ENCODE measurements at regions not wholly inside any gene's neighbourhood (a gene's known extent, or its start where the extent isn't known, plus 50 kb on each side); places are given as distances from the start of the nearest gene placed in this dataset.

GRCh38 chr12:127389923-127390322 lies 877.0 kb upstream of the TMEM132C start:
- H3K27me3 ChIP-seq (ENCODE audit: low read depth) = no peaks in the 10 kb centered on the region
- no peaks in the 10 kb centered on the region for H3K4me1 ChIP-seq
- in situ Hi-C loops (cut with MboI; ENCODE audit: low sequenced_read_pairs) = loop anchor here (25.0 kb wide), 1 partner anchor 1328 kb away; no protein-coding TSS in a partner anchor
- no peaks in the 10 kb centered on the region for H3K9me3 ChIP-seq
- DNase-seq (ENCODE audit: low spot score in 2 of 2) = no peak
- H3K36me3 ChIP-seq (replicated peaks) = no peaks in the 10 kb centered on the region
- H3K4me3 ChIP-seq = no peak overlapping the region

GRCh38 chr12:127393465-127393864 lies 873.5 kb upstream of the TMEM132C start:
- Histone ChIP-seq H3K4me3 (no peak overlapping the region), H3K27me3 (ENCODE audit: low read depth) (no peaks in the 10 kb centered on the region), H3K9me3 (no peaks in the 10 kb centered on the region), H3K4me1 (no peaks in the 10 kb centered on the region), H3K36me3 (replicated peaks) (no peaks in the 10 kb centered on the region)
- in situ Hi-C loops (cut with MboI; ENCODE audit: low sequenced_read_pairs) = loop anchor here (25.0 kb wide), 1 partner anchor 1331 kb away; no protein-coding TSS in a partner anchor
- no peak for DNase-seq (ENCODE audit: low spot score in 2 of 2)

DNA sequence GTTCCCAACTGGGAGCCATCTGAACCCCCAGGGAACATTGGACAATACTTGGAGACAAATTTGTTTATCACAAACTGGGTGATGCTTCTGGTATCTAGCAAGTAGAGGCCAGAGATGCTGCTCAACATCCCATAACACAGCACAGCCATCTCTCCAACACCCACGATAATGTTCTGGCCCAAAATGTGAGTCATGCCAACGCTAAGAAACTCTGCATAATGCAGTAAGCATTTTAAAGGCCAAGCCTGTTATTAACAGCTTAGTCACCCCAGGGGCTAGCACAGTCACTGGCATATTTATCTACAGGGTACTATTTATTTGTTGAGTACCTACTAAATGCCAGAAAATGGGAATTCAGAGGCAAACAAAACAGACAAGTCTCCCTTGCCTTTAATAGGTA lies 873.1 kb upstream of the TMEM132C start:
- in situ Hi-C loops (cut with MboI; ENCODE audit: low sequenced_read_pairs) = loop anchor here (25.0 kb wide), 1 partner anchor 1332 kb away; no protein-coding TSS in a partner anchor

DNA sequence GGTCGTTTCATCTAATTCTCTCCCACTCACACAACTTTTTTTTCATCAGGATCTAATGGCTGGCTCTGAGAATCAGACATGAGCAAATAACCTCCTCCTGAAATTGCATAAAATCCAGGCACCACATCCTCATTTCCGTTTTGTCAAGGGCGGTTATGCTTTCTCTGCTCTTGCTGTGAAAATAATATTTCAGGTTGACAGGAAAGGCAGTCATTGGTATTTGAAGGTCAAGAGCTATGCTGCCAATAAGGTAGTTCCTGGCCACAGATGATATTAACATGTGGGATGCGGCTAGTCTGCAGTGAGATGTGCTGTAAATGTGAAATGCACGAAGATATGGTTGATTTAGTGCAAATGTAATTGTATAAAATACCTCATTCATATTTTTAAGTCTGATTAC lies 870.2 kb upstream of the TMEM132C start:
- no peaks in the 10 kb centered on the region for H3K27me3 ChIP-seq (ENCODE audit: low read depth)
- in situ Hi-C loops (cut with MboI; ENCODE audit: low sequenced_read_pairs) = loop anchor here (25.0 kb wide), 1 partner anchor 1334 kb away; no protein-coding TSS in a partner anchor
- H3K4me1 ChIP-seq = no peaks in the 10 kb centered on the region
- H3K4me3 ChIP-seq = no peak overlapping the region
- no peaks in the 10 kb centered on the region for H3K36me3 ChIP-seq (replicated peaks)
- no peak for DNase-seq (ENCODE audit: low spot score in 2 of 2)
- H3K9me3 ChIP-seq = no peaks in the 10 kb centered on the region

More for the DNA sequence above, 873.1 kb upstream of the TMEM132C start:
- no peak for DNase-seq (ENCODE audit: low spot score in 2 of 2)
- no peaks in the 10 kb centered on the region for H3K9me3 ChIP-seq
- H3K36me3 ChIP-seq (replicated peaks) = no peaks in the 10 kb centered on the region
- H3K4me3 ChIP-seq = no peak overlapping the region
- no peaks in the 10 kb centered on the region for H3K27me3 ChIP-seq (ENCODE audit: low read depth)
- H3K4me1 ChIP-seq = no peaks in the 10 kb centered on the region

GRCh38 chr12:127398016-127398710 lies 868.8 kb upstream of the TMEM132C start:
- H3K4me3 ChIP-seq = no peak overlapping the region
- in situ Hi-C loops (cut with MboI; ENCODE audit: low sequenced_read_pairs) = loop anchor here (25.0 kb wide), 1 partner anchor 1336 kb away; no protein-coding TSS in a partner anchor
- H3K9me3 ChIP-seq = no peaks in the 10 kb centered on the region
- no peaks in the 10 kb centered on the region for H3K4me1 ChIP-seq
- no peaks in the 10 kb centered on the region for H3K27me3 ChIP-seq (ENCODE audit: low read depth)
- no peak for DNase-seq (ENCODE audit: low spot score in 2 of 2)
- no peaks in the 10 kb centered on the region for H3K36me3 ChIP-seq (replicated peaks)

DNA sequence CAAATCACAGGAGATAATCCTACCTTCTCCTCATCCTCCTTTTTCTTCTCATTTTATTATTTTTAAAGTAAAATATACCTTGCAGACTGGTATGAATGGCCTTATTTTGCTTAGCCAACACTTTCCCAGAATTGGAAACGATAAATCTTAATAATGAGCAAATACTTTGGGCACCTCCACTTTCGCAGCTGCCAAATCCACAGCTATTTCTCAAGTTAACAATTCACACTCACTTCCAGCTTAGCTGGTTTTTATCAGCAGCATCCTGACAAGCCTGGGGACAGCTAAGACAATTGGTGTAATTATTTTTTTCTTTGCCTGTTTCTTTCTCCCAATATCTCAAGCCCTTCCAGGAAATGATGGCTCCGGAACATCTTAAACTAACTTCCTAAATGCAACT lies 867.5 kb upstream of the TMEM132C start:
- Histone ChIP-seq H3K9me3 (no peaks in the 10 kb centered on the region), H3K4me3 (no peak overlapping the region), H3K27me3 (ENCODE audit: low read depth) (no peaks in the 10 kb centered on the region), H3K36me3 (replicated peaks) (no peaks in the 10 kb centered on the region), H3K4me1 (no peaks in the 10 kb centered on the region)
- no peak for DNase-seq (ENCODE audit: low spot score in 2 of 2)
- in situ Hi-C loops (cut with MboI; ENCODE audit: low sequenced_read_pairs) = loop anchor here (25.0 kb wide), 1 partner anchor 1337 kb away; no protein-coding TSS in a partner anchor

DNA sequence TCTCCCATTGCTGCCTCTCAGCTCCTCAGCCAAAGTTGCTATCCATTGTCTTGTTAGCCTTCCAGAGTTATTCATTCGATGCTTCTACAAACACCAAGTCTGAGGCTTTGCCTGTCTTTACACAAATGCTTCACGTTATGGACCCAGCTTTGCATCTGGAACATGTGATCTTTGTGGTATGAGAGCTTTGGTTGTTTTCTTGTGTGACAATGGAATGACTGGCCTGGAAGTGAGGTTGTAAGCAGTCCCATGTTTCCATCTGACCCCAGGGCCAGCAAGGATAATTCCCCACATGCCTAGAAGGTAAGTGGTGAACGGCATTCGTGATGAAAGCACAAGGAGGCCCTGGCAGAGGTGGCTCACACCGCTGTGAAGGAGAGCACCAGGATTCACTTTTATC lies 866.7 kb upstream of the TMEM132C start:
- in situ Hi-C loops (cut with MboI; ENCODE audit: low sequenced_read_pairs) = no loop called here
- H3K36me3 ChIP-seq (replicated peaks) = no peaks in the 10 kb centered on the region
- no peaks in the 10 kb centered on the region for H3K4me1 ChIP-seq
- no peaks in the 10 kb centered on the region for H3K27me3 ChIP-seq (ENCODE audit: low read depth)
- no peak overlapping the region for H3K4me3 ChIP-seq
- DNase-seq (ENCODE audit: low spot score in 2 of 2) = no peak
- H3K9me3 ChIP-seq = no peaks in the 10 kb centered on the region

GRCh38 chr12:127401005-127401404 lies 866.0 kb upstream of the TMEM132C start:
- Histone ChIP-seq H3K36me3 (replicated peaks) (no peaks in the 10 kb centered on the region), H3K4me1 (no peaks in the 10 kb centered on the region), H3K9me3 (no peaks in the 10 kb centered on the region), H3K4me3 (no peak overlapping the region), H3K27me3 (ENCODE audit: low read depth) (no peaks in the 10 kb centered on the region)
- no peak for DNase-seq (ENCODE audit: low spot score in 2 of 2)
- in situ Hi-C loops (cut with MboI; ENCODE audit: low sequenced_read_pairs) = no loop called here

DNA sequence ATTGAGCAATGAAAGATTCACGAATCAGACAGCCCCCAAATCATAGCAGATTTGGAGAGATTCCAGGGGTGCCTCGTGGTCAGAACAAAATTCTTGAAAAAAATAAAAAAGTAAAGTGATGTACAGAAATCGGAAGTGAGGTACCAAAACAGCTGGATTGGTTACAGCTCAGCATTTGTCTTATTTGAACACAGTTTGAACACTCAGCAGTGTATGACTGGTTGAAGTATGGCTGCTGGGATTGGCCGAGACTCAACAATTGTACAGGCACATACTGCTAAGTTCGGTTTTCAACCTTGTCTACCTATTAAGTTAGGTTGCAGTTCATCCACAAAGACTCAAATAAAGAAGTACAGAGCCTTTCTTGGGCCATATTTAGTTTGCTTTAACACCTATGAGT lies 865.4 kb upstream of the TMEM132C start:
- H3K36me3 ChIP-seq (replicated peaks) = no peaks in the 10 kb centered on the region
- DNase-seq (ENCODE audit: low spot score in 2 of 2) = no peak
- no peak overlapping the region for H3K4me3 ChIP-seq
- H3K9me3 ChIP-seq = no peaks in the 10 kb centered on the region
- H3K27me3 ChIP-seq (ENCODE audit: low read depth) = no peaks in the 10 kb centered on the region
- in situ Hi-C loops (cut with MboI; ENCODE audit: low sequenced_read_pairs) = no loop called here
- no peaks in the 10 kb centered on the region for H3K4me1 ChIP-seq

GRCh38 chr12:127411166-127411915 lies 855.6 kb upstream of the TMEM132C start:
- in situ Hi-C loops (cut with MboI; ENCODE audit: low sequenced_read_pairs) = no loop called here
- Histone ChIP-seq H3K36me3 (replicated peaks) (no peaks in the 10 kb centered on the region), H3K27me3 (ENCODE audit: low read depth) (no peaks in the 10 kb centered on the region), H3K4me3 (no peak overlapping the region), H3K9me3 (no peaks in the 10 kb centered on the region), H3K4me1 (no peaks in the 10 kb centered on the region)
- no peak for DNase-seq (ENCODE audit: low spot score in 2 of 2)

- no peak for DNase-seq (ENCODE audit: low spot score in 2 of 2)
- H3K4me1 ChIP-seq = no peaks in the 10 kb centered on the region
- no peaks in the 10 kb centered on the region for H3K27me3 ChIP-seq (ENCODE audit: low read depth)
- H3K36me3 ChIP-seq (replicated peaks) = no peaks in the 10 kb centered on the region
- H3K4me3 ChIP-seq = no peak overlapping the region
- in situ Hi-C loops (cut with MboI; ENCODE audit: low sequenced_read_pairs) = no loop called here
- H3K9me3 ChIP-seq = no peaks in the 10 kb centered on the region
Observed at GRCh38 chr12:127411981-127412380, 855.0 kb upstream of the TMEM132C start.

- Histone ChIP-seq H3K27me3 (ENCODE audit: low read depth) (no peaks in the 10 kb centered on the region), H3K9me3 (no peaks in the 10 kb centered on the region), H3K4me3 (no peak overlapping the region), H3K4me1 (no peaks in the 10 kb centered on the region), H3K36me3 (replicated peaks) (no peaks in the 10 kb centered on the region)
- no peak for DNase-seq (ENCODE audit: low spot score in 2 of 2)
- in situ Hi-C loops (cut with MboI; ENCODE audit: low sequenced_read_pairs) = no loop called here
Observed at GRCh38 chr12:127412866-127413265, 854.1 kb upstream of the TMEM132C start.

DNA sequence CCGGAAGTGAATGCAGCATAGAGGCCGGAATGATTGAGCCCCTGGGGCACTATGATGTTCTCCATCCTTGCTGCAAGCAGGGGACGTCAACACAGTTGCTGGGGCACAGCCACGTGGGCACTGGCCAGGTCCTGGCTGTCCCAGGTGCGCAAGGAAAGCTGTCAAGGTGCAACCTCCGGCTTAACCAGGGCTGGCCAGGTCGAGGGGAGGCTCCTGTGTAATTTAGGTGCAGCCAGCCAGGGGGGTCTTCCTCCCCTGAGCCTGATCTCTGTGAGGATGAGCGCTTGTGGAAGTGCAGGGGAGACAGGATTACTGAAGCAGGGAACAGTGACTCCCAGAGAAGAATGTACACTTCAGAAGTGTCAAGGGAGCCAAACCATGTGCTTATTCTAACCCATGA lies 852.8 kb upstream of the TMEM132C start:
- no peaks in the 10 kb centered on the region for H3K9me3 ChIP-seq
- no peaks in the 10 kb centered on the region for H3K4me1 ChIP-seq
- H3K4me3 ChIP-seq = no peak overlapping the region
- no peak for DNase-seq (ENCODE audit: low spot score in 2 of 2)
- H3K27me3 ChIP-seq (ENCODE audit: low read depth) = no peaks in the 10 kb centered on the region
- in situ Hi-C loops (cut with MboI; ENCODE audit: low sequenced_read_pairs) = no loop called here
- H3K36me3 ChIP-seq (replicated peaks) = no peaks in the 10 kb centered on the region

- H3K9me3 ChIP-seq = no peaks in the 10 kb centered on the region
- H3K27me3 ChIP-seq (ENCODE audit: low read depth) = no peaks in the 10 kb centered on the region
- H3K4me1 ChIP-seq = no peaks in the 10 kb centered on the region
- H3K36me3 ChIP-seq (replicated peaks) = no peaks in the 10 kb centered on the region
- no peak for DNase-seq (ENCODE audit: low spot score in 2 of 2)
- in situ Hi-C loops (cut with MboI; ENCODE audit: low sequenced_read_pairs) = no loop called here
- no peak overlapping the region for H3K4me3 ChIP-seq
Observed at GRCh38 chr12:127414636-127415035, 852.3 kb upstream of the TMEM132C start.

Measured in HAP-1 (cell line).